Epithelial cell of esophagus (primary cell): ENCODE measurements at regions not wholly inside any gene's neighbourhood (a gene's known extent, or its start where the extent isn't known, plus 50 kb on each side); places are given as distances from the start of the nearest gene placed in this dataset.

Experiments
- DNase-seq: peaks from one replicate; pipeline ENCODE4 v3.0.0; 2010; ENCODE audit warnings: low read depth
- H3K4me3 ChIP-seq: 2 replicates; pipeline ENCODE4 v1.5.1; 2011; ENCODE audit warnings: mild to moderate bottlenecking, low read length, control low read depth
- CTCF ChIP-seq: IDR thresholded peaks from 2 replicates; pipeline ENCODE4 v1.5.1; 2011; ENCODE audit warnings: low read depth, mild to moderate bottlenecking, low read length, control low read depth, inconsistent platforms; ENCODE audit not compliant: insufficient read depth; ENCODE audit errors: missing control alignments

GRCh38 chr20:7302250-7302649, 534.8 kb downstream of the BMP2 start:
- TF ChIP-seq CTCF = no peak
- DNase-seq = peak; percentile 63

GRCh38 chr20:7305976-7306375, 538.5 kb downstream of the BMP2 start:
- no peak for TF ChIP-seq CTCF
- DNase-seq = no peak
- H3K4me3 ChIP-seq = no peak overlapping the region

More at GRCh38 chr20:7302250-7302649, 534.8 kb downstream of the BMP2 start:
- no peak overlapping the region for H3K4me3 ChIP-seq

- DNase-seq = peak; percentile 96
- no peak for TF ChIP-seq CTCF
- H3K4me3 ChIP-seq = no peak overlapping the region
These were observed 540.7 kb downstream of the BMP2 start for GRCh38 chr20:7308163-7308562.

- no peak for TF ChIP-seq CTCF
- DNase-seq = peak; percentile 77
- H3K4me3 ChIP-seq = no peak overlapping the region
These were observed 545.6 kb downstream of the BMP2 start for GRCh38 chr20:7313047-7313446.

- no peak overlapping the region for H3K4me3 ChIP-seq
- TF ChIP-seq CTCF = no peak
- DNase-seq = no peak
These were observed 556.5 kb downstream of the BMP2 start for GRCh38 chr20:7323957-7324356.

GRCh38 chr20:7327810-7328209, 560.3 kb downstream of the BMP2 start:
- no peak overlapping the region for H3K4me3 ChIP-seq
- peak; percentile 42 for DNase-seq
- no peak for TF ChIP-seq CTCF

GRCh38 chr20:7330850-7331249, 563.4 kb downstream of the BMP2 start:
- DNase-seq = no peak
- no peak overlapping the region for H3K4me3 ChIP-seq
- TF ChIP-seq CTCF = no peak
